A673 (cell line): ENCODE measurements at regions not wholly inside any gene's neighbourhood (a gene's known extent, or its start where the extent isn't known, plus 50 kb on each side); places are given as distances from the start of the nearest gene placed in this dataset.

Experiments
- BruUV-seq: library from RNA; stranded (reverse); fragments of 400-500 nt; replicated peaks from 2 replicates; lab custom pipeline; 2021; lab: Mats Ljungman, UMichigan
- CTCF ChIA-PET: fragments of 300-600 bp; sonication (Branson Sonifier 250); formaldehyde crosslinking; loops from one replicate; lab custom pipeline; 2022; ENCODE audit warnings: antibody characterized with exemption; lab: Charles Lee
- POLR2A ChIA-PET: fragments of 300-600 bp; sonication (Branson Sonifier 250); formaldehyde crosslinking; loops from one replicate; lab custom pipeline; 2022; ENCODE audit warnings: antibody characterized with exemption; ENCODE audit not compliant: low non-redundant PET; lab: Charles Lee
- DNase-seq: peaks from one replicate; pipeline ENCODE4 v3.0.0-alpha.2; 2015; ENCODE audit warnings: low spot score
- H3K27ac ChIP-seq: fragments of 200-600 bp; sonication (generic); 2 replicates; pipeline ENCODE4 v1.5.1; 2016; ENCODE audit warnings: mixed run types, low read depth, mild to moderate bottlenecking, mixed read lengths, antibody characterized with exemption, low read length; ENCODE audit not compliant: poor library complexity, severe bottlenecking
- H3K27me3 ChIP-seq: fragments of 200-600 bp; sonication (generic); replicated peaks from 2 replicates; pipeline ENCODE4 v1.6.1; 2017; ENCODE audit warnings: mixed run types, low read depth, mild to moderate bottlenecking, mixed read lengths, antibody characterized with exemption, low read length; ENCODE audit not compliant: insufficient read depth, poor library complexity
- H3K36me3 ChIP-seq: fragments of 200-600 bp; sonication (generic); 2 replicates; pipeline ENCODE4 v1.6.1; 2016; ENCODE audit warnings: mixed run types, mild to moderate bottlenecking, mixed read lengths, antibody characterized with exemption, low read length; ENCODE audit not compliant: insufficient read depth, poor library complexity, severe bottlenecking
- H3K4me1 ChIP-seq: fragments of 200-600 bp; sonication (generic); 2 replicates; pipeline ENCODE4 v1.6.1; 2017; ENCODE audit warnings: mixed run types, mild to moderate bottlenecking, mixed read lengths, antibody characterized with exemption, low read length; ENCODE audit not compliant: insufficient read depth, poor library complexity, severe bottlenecking
- H3K4me3 ChIP-seq: fragments of 200-600 bp; sonication (generic); 2 replicates; pipeline ENCODE4 v1.5.1; 2016; ENCODE audit warnings: low read depth, mixed run types, mild to moderate bottlenecking, mixed read lengths, low read length; ENCODE audit not compliant: poor library complexity, severe bottlenecking
- H3K9me3 ChIP-seq: fragments of 200-600 bp; sonication (generic); 2 replicates; pipeline ENCODE4 v1.6.1; 2016; ENCODE audit warnings: mixed run types, low read depth, mild to moderate bottlenecking, mixed read lengths, antibody characterized with exemption, low read length; ENCODE audit not compliant: poor library complexity, severe bottlenecking
- CTCF ChIP-seq: fragments of 300-800, 200-600 bp; sonication (generic); conservative IDR thresholded peaks from 2 replicates; pipeline ENCODE4 v1.5.1; 2017; ENCODE audit warnings: low read depth, mild to moderate bottlenecking, antibody characterized with exemption, low read length, moderate library complexity, mixed read lengths
- EZH2 ChIP-seq: fragments of 200-600 bp; sonication (generic); IDR thresholded peaks from 2 replicates; pipeline ENCODE4 v1.6.1; 2017; ENCODE audit warnings: borderline replicate concordance, low read depth, mild to moderate bottlenecking, mixed read lengths, antibody characterized with exemption, low read length; ENCODE audit not compliant: poor library complexity, severe bottlenecking
- intact Hi-C: fragments of 100-400 bp; cut with micrococcal nuclease; formaldehyde crosslinking; loops from one replicate; pipeline ENCODE4 v1.10.0; 2022; ENCODE audit not compliant: unreplicated experiment

GRCh38 chr1:118826669-118827068 lies 161.5 kb downstream of the TBX15 start:
- intact Hi-C loops, result no loop called here
- Histone ChIP-seq H3K9me3 (no peaks in the 10 kb centered on the region), H3K4me3 (no peak overlapping the region), H3K27ac (no peak overlapping the region), H3K27me3 (no peaks in the 10 kb centered on the region), H3K4me1 (peaks cover 3% of the 10 kb centered on the region), H3K36me3 (no peaks in the 10 kb centered on the region)
- no peak for TF ChIP-seq EZH2
- TF ChIP-seq CTCF, result no peak
- ChIA-PET CTCF (no interaction called here), POLR2A (no interaction called here)
- DNase-seq, result no peak
- no TSS peak for BruUV-seq

- BruUV-seq, result no TSS peak
These were observed 162.5 kb downstream of the TBX15 start for GRCh38 chr1:118825619-118826018.

GRCh38 chr1:118821801-118822200 lies 166.3 kb downstream of the TBX15 start:
- intact Hi-C loops, result no loop called here
- Histone ChIP-seq H3K27ac (no peak overlapping the region), H3K4me3 (no peak overlapping the region), H3K27me3 (no peaks in the 10 kb centered on the region), H3K9me3 (no peaks in the 10 kb centered on the region), H3K36me3 (no peaks in the 10 kb centered on the region), H3K4me1 (no peaks in the 10 kb centered on the region)
- ChIA-PET CTCF (no interaction called here), POLR2A (no interaction called here)
- DNase-seq, result no peak
- BruUV-seq, result no TSS peak
- TF ChIP-seq CTCF (no peak), EZH2 (no peak)

More at GRCh38 chr1:118825619-118826018, 162.5 kb downstream of the TBX15 start:
- Histone ChIP-seq H3K9me3 (no peaks in the 10 kb centered on the region), H3K36me3 (no peaks in the 10 kb centered on the region), H3K27ac (no peak overlapping the region), H3K27me3 (no peaks in the 10 kb centered on the region), H3K4me1 (peaks cover 3% of the 10 kb centered on the region), H3K4me3 (no peak overlapping the region)
- no peak for DNase-seq
- CTCF ChIA-PET, result no interaction called here
- intact Hi-C loops, result no loop called here
- TF ChIP-seq CTCF (no peak), EZH2 (no peak)
- POLR2A ChIA-PET, result no interaction called here
